SK-N-SH (cell line): ENCODE measurements at regions not wholly inside any gene's neighbourhood (a gene's known extent, or its start where the extent isn't known, plus 50 kb on each side); places are given as distances from the start of the nearest gene placed in this dataset.
A peak's percentile ranks its signal among the peaks of the same experiment; 100 is the strongest.

Source experiments
- CTCF ChIA-PET: fragments of 300-600, 350-600 bp; formaldehyde crosslinking; extraction: SDS; loops from one replicate; lab custom pipeline; 2021; lab: Yijun Ruan, JAX
- POLR2A ChIA-PET: fragments of 350-600 bp; sonication (Branson Sonifier 250); formaldehyde crosslinking; extraction: SDS; loops from one replicate; lab custom pipeline; 2020; ENCODE audit warnings: antibody characterized with exemption, inconsistent platforms; lab: Yijun Ruan, JAX
- DNase-seq: peaks from one replicate; pipeline ENCODE4 v3.0.0; 2012
- H2AFZ ChIP-seq: fragments of 200-600 bp; sonication (generic); 2 replicates; pipeline ENCODE4 v1.8.1; 2016; ENCODE audit warnings: antibody characterized with exemption, mild to moderate bottlenecking, low read depth
- H3F3A ChIP-seq: fragments of 200-600 bp; sonication (generic); replicated peaks from 2 replicates; pipeline ENCODE3; 2016; ENCODE audit warnings: antibody characterized with exemption, mild to moderate bottlenecking; ENCODE audit not compliant: insufficient read depth
- H3K27ac ChIP-seq, 2 experiments: fragments of 200-500 bp in 1 of 2; fragments of 200-600 bp in 1 of 2; sonication (Bioruptor generic) in 1 of 2; sonication (generic), shearing (Covaris generic) in 1 of 2; 2 replicates each; pipeline versions ENCODE4 v1.5.1 to v1.6.1; 2014 to 2016; ENCODE audit warnings: low read depth in 2 of 2, inconsistent platforms in 1 of 2, low read length in 1 of 2, mild to moderate bottlenecking in 1 of 2, mixed read lengths in 1 of 2
- H3K27me3 ChIP-seq: fragments of 200-600 bp; sonication (generic), shearing (Covaris generic); 2 replicates; pipeline ENCODE4 v1.6.1; 2016; ENCODE audit warnings: mixed run types; ENCODE audit not compliant: insufficient read depth
- H3K36me3 ChIP-seq, 2 experiments: fragments of 200-500 bp in 1 of 2; fragments of 200-600 bp in 1 of 2; sonication (Bioruptor generic) in 1 of 2; sonication (generic) in 1 of 2; replicated peaks in 1 of 2; 2 replicates each; pipeline versions ENCODE3 to v1.5.1; 2014 to 2016; ENCODE audit warnings: low read length in 1 of 2, mild to moderate bottlenecking in 1 of 2; ENCODE audit not compliant: insufficient read depth in 2 of 2, control insufficient read depth in 1 of 2
- H3K4me1 ChIP-seq, 2 experiments: fragments of 200-500 bp in 1 of 2; fragments of 200-600 bp in 1 of 2; sonication (Bioruptor generic) in 1 of 2; sonication (generic), shearing (Covaris generic) in 1 of 2; 2 replicates each; pipeline versions ENCODE4 v1.5.1 to v1.6.1; 2014 to 2016; ENCODE audit warnings: low read depth in 1 of 2, low read length in 1 of 2, mixed run types in 1 of 2; ENCODE audit not compliant: insufficient read depth in 2 of 2, control insufficient read depth in 1 of 2
- H3K4me2 ChIP-seq: fragments of 200-600 bp; sonication (generic), shearing (Covaris generic); 2 replicates; pipeline ENCODE4 v1.6.1; 2017; ENCODE audit warnings: mixed run types
- H3K4me3 ChIP-seq, 2 experiments: fragments of 200-500 bp in 1 of 2; fragments of 200-600 bp in 1 of 2; sonication (Bioruptor generic) in 1 of 2; sonication (generic), shearing (Covaris generic) in 1 of 2; 2 replicates each; pipeline versions ENCODE4 v1.5.1 to v1.8.1; 2014 to 2016; ENCODE audit warnings: low read depth in 2 of 2, inconsistent platforms in 1 of 2, low read length in 1 of 2, mild to moderate bottlenecking in 1 of 2, mixed read lengths in 1 of 2, moderate library complexity in 1 of 2
- H3K79me2 ChIP-seq: fragments of 200-600 bp; sonication (generic); 2 replicates; pipeline ENCODE4 v1.8.1; 2017; ENCODE audit warnings: mild to moderate bottlenecking; ENCODE audit not compliant: insufficient read depth
- H3K9ac ChIP-seq: fragments of 200-600 bp; sonication (generic); 2 replicates; pipeline ENCODE4 v1.6.1; 2017; ENCODE audit warnings: mixed run types
- H3K9me2 ChIP-seq: fragments of 200-600 bp; sonication (generic); 2 replicates; pipeline ENCODE4 v1.6.1; 2017; ENCODE audit warnings: mixed run types
- H3K9me3 ChIP-seq: fragments of 200-600 bp; sonication (generic); 2 replicates; pipeline ENCODE4 v1.6.1; 2017; ENCODE audit warnings: mixed run types, mild to moderate bottlenecking, moderate library complexity
- H4K20me1 ChIP-seq: fragments of 200-600 bp; sonication (generic); 2 replicates; pipeline ENCODE4 v1.6.1; 2017; ENCODE audit warnings: mild to moderate bottlenecking, mixed run types; ENCODE audit not compliant: insufficient read depth
- CHD2 ChIP-seq: fragments of 150-350 bp; IDR thresholded peaks from 2 replicates; pipeline ENCODE4 v1.6.1; 2018; ENCODE audit warnings: low read length; ENCODE audit not compliant: partially characterized antibody
- CTCF ChIP-seq: fragments of 200-600 bp; sonication (generic); IDR thresholded peaks from 2 replicates; pipeline ENCODE4 v1.6.1; 2017; ENCODE audit warnings: antibody characterized with exemption, mild to moderate bottlenecking, moderate library complexity
- ELF1 ChIP-seq: IDR thresholded peaks from 2 replicates; pipeline ENCODE4 v1.4.0; 2012
- IRF3 ChIP-seq: fragments of 150-350 bp; IDR thresholded peaks from 2 replicates; pipeline ENCODE4 v1.6.1; 2016; ENCODE audit warnings: mild to moderate bottlenecking, low read depth, low read length
- JUND ChIP-seq: IDR thresholded peaks from 2 replicates; pipeline ENCODE4 v1.4.0; 2012
- MAX ChIP-seq: IDR thresholded peaks from 2 replicates; pipeline ENCODE4 v1.4.0; 2012; ENCODE audit warnings: low read depth
- MXI1 ChIP-seq: IDR thresholded peaks from 2 replicates; pipeline ENCODE4 v1.6.1; 2012; ENCODE audit warnings: mild to moderate bottlenecking, low read depth, low read length, improper control_type of control experiment
- NFIC ChIP-seq: IDR thresholded peaks from 2 replicates; pipeline ENCODE4 v1.4.0; 2012; ENCODE audit warnings: borderline replicate concordance
- PBX3 ChIP-seq: IDR thresholded peaks from 2 replicates; pipeline ENCODE4; 2012
- RAD21 ChIP-seq: IDR thresholded peaks from 2 replicates; pipeline ENCODE4 v1.6.1; 2012; ENCODE audit warnings: mild to moderate bottlenecking, low read length
- RCOR1 ChIP-seq: fragments of 150-350 bp; IDR thresholded peaks from 2 replicates; pipeline ENCODE4 v1.6.1; 2017; ENCODE audit warnings: antibody characterized with exemption, low read length
- RXRA ChIP-seq: IDR thresholded peaks from 2 replicates; pipeline ENCODE4 v1.4.0; 2012; ENCODE audit warnings: low read depth, mild to moderate bottlenecking, borderline replicate concordance
- SIN3A ChIP-seq: IDR thresholded peaks from 2 replicates; pipeline ENCODE4 v1.6.1; 2012; ENCODE audit warnings: low read depth, mild to moderate bottlenecking, low read length, moderate library complexity, borderline replicate concordance
- SMC3 ChIP-seq: IDR thresholded peaks from 2 replicates; pipeline ENCODE4 v1.6.1; 2012; ENCODE audit warnings: low read depth, low read length, improper control_type of control experiment
- TAF1 ChIP-seq: IDR thresholded peaks from 2 replicates; pipeline ENCODE4 v1.6.1; 2012; ENCODE audit warnings: low read depth, mild to moderate bottlenecking, low read length, moderate library complexity, borderline replicate concordance
- TCF12 ChIP-seq: IDR thresholded peaks from 2 replicates; pipeline ENCODE4 v1.4.0; 2012
- TEAD4 ChIP-seq: IDR thresholded peaks from 2 replicates; pipeline ENCODE4 v1.4.0; 2012; ENCODE audit warnings: mild to moderate bottlenecking, borderline replicate concordance; ENCODE audit not compliant: insufficient read depth
- USF1 ChIP-seq: IDR thresholded peaks from 2 replicates; pipeline ENCODE4 v1.4.0; 2012; ENCODE audit warnings: low read depth, borderline replicate concordance
- USF2 ChIP-seq: fragments of 150-350 bp; IDR thresholded peaks from 2 replicates; pipeline ENCODE4 v1.6.1; 2017; ENCODE audit warnings: antibody characterized with exemption, low read length, low read depth, borderline replicate concordance
- WGBS: methylation state at CpG from one replicate; pipeline ENCODE4 v1.1.6; 2017; ENCODE audit warnings: low lambda C conversion rate; 5-methylcytosine and 5-hydroxymethylcytosine counted together

- H3F3A ChIP-seq = no peaks in the 10 kb centered on the region
- DNase-seq = no peak
- CTCF ChIA-PET = interaction anchor here (1.3 kb wide), 1 partner anchor 27 kb away, joined by 3 read pairs; no protein-coding TSS in a partner anchor
- no peaks in the 10 kb centered on the region for H3K9me3 ChIP-seq
- no peak overlapping the region for H3K27ac ChIP-seq
- H3K4me1 ChIP-seq = no peaks in the 10 kb centered on the region
- POLR2A ChIA-PET = no interaction called here
- TF ChIP-seq USF2 (no peak), JUND (no peak), MAX (no peak), TEAD4 (no peak), PBX3 (no peak), ELF1 (no peak), NFIC (no peak), SIN3A (no peak), USF1 (no peak), RCOR1 (no peak), CHD2 (no peak), IRF3 (no peak), TAF1 (no peak), MXI1 (no peak), RXRA (no peak), RAD21 (no peak), TCF12 (no peak), CTCF (no peak), SMC3 (no peak)
- no peak overlapping the region for H3K4me2 ChIP-seq
- H3K4me3 ChIP-seq = no peak overlapping the region
- H2AFZ ChIP-seq = peak overlapping the region; percentile 51; the same call in 1 of the 2 replicates
- no peaks in the 10 kb centered on the region for H3K9me2 ChIP-seq
- H3K36me3 ChIP-seq = no peaks in the 10 kb centered on the region
- no peaks in the 10 kb centered on the region; the same call in 1 of the 2 replicates for H3K27me3 ChIP-seq
- 24% methylated on average over 9 of the region's 9 CpGs for WGBS
- no peak overlapping the region for H3K9ac ChIP-seq
- no peaks in the 10 kb centered on the region for H3K79me2 ChIP-seq
- H4K20me1 ChIP-seq = no peaks in the 10 kb centered on the region
These were observed 215.0 kb downstream of the SUCLG1 start for GRCh38 chr2:84243788-84244733.
